ENCODE measurements at regions not wholly inside any gene's neighbourhood (a gene's known extent, or its start where the extent isn't known, plus 50 kb on each side); places are given as distances from the start of the nearest gene placed in this dataset.

DNA sequence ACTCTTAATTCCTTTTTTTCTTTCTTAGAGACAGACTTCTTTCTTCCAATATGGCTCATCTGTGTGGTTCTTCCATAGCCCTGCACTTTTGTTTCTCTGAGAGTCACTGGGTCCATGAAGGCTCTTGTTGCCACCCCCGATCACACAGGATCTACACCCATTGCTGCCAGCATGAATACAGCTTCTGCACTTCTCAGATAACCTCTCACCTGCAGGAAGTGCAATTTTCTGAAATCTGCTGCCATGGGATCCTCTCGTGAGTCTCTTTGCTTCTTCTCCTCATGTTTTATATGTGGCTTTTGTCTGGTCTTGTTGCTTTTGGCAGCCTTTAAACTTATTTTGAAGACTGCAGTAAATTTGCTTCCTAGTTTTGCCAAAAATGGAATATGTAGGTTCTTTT is 171.2 kb downstream of the TMEM167A start:
- Histone ChIP-seq H3K4me2 (ENCODE audit: low read length) (no peak overlapping the region), H3K27me3 (ENCODE audit: insufficient read depth, low read length) (no peaks in the 10 kb centered on the region), H3K27ac (ENCODE audit: low read depth, low read length) (no peak overlapping the region), H3K36me3 (ENCODE audit: control insufficient read depth in 1 of 2, insufficient read depth in 2 of 2, low read length in 2 of 2) (no peaks in the 10 kb centered on the region), H3K9me2 (ENCODE audit: insufficient read depth) (no peaks in the 10 kb centered on the region), H2AFZ (ENCODE audit: low read depth, low read length, poor library complexity, severe bottlenecking) (no peak overlapping the region), H4K20me1 (ENCODE audit: insufficient read depth) (no peaks in the 10 kb centered on the region), H3K79me2 (ENCODE audit: insufficient read depth, low read length) (no peaks in the 10 kb centered on the region), H3K4me3 (replicated peaks in 1 of 2; ENCODE audit: low read depth in 1 of 2, low read length in 2 of 2) (no peak overlapping the region), H3K9ac (ENCODE audit: low read length) (no peak overlapping the region), H3K4me1 (ENCODE audit: control insufficient read depth in 1 of 2, insufficient read depth in 2 of 2, low read length in 2 of 2) (no peaks in the 10 kb centered on the region), H3K9me3 (ENCODE audit: control insufficient read depth in 1 of 2, insufficient read depth in 1 of 2, low read depth in 1 of 2, low read length in 2 of 2) (peaks cover 0 to 12% of the 10 kb centered on the region in 2 experiments; a peak in 2 of 4 replicates)
- CTCF ChIA-PET = no interaction called here
- no TSS peak for BruUV-seq (replicated peaks)
- POLR2A ChIA-PET = no interaction called here
- RAD21 ChIA-PET (ENCODE audit: low non-redundant PET in 1 of 2, low total read pairs in 2 of 2, uncharacterized antibody in 2 of 2, unreplicated experiment in 2 of 2) = no interaction called here
- ATAC-seq = no peak
- TF ChIP-seq EGR1 (IDR thresholded peaks at IDR 0.05; ENCODE audit: low read depth) = no peak
- no peak for TF ChIP-seq POLR2A (IDR thresholded peaks at IDR 0.05; ENCODE audit: borderline replicate concordance, extremely low read depth, insufficient read depth, insufficient read length)
- TF ChIP-seq, protein P1, sequence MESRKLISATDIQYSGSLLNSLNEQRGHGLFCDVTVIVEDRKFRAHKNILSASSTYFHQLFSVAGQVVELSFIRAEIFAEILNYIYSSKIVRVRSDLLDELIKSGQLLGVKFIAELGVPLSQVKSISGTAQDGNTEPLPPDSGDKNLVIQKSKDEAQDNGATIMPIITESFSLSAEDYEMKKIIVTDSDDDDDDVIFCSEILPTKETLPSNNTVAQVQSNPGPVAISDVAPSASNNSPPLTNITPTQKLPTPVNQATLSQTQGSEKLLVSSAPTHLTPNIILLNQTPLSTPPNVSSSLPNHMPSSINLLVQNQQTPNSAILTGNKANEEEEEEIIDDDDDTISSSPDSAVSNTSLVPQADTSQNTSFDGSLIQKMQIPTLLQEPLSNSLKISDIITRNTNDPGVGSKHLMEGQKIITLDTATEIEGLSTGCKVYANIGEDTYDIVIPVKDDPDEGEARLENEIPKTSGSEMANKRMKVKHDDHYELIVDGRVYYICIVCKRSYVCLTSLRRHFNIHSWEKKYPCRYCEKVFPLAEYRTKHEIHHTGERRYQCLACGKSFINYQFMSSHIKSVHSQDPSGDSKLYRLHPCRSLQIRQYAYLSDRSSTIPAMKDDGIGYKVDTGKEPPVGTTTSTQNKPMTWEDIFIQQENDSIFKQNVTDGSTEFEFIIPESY (IDR thresholded peaks at IDR 0.05; ENCODE audit: extremely low read depth, insufficient replicate concordance, low read length) = no peak
- TF ChIP-seq, protein P2, sequence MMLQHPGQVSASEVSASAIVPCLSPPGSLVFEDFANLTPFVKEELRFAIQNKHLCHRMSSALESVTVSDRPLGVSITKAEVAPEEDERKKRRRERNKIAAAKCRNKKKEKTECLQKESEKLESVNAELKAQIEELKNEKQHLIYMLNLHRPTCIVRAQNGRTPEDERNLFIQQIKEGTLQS (IDR thresholded peaks at IDR 0.05) = no peak
- TF ChIP-seq, protein P3, sequence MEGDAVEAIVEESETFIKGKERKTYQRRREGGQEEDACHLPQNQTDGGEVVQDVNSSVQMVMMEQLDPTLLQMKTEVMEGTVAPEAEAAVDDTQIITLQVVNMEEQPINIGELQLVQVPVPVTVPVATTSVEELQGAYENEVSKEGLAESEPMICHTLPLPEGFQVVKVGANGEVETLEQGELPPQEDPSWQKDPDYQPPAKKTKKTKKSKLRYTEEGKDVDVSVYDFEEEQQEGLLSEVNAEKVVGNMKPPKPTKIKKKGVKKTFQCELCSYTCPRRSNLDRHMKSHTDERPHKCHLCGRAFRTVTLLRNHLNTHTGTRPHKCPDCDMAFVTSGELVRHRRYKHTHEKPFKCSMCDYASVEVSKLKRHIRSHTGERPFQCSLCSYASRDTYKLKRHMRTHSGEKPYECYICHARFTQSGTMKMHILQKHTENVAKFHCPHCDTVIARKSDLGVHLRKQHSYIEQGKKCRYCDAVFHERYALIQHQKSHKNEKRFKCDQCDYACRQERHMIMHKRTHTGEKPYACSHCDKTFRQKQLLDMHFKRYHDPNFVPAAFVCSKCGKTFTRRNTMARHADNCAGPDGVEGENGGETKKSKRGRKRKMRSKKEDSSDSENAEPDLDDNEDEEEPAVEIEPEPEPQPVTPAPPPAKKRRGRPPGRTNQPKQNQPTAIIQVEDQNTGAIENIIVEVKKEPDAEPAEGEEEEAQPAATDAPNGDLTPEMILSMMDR (IDR thresholded peaks at IDR 0.05 in 2 of 3, conservative IDR thresholded peaks at IDR 0.05 in 1 of 3; ENCODE audit: borderline replicate concordance in 1 of 3, insufficient read depth in 1 of 3, low read depth in 2 of 3, low read length in 2 of 3) = no peak
- no peak for TF ChIP-seq ZFX (IDR thresholded peaks at IDR 0.05)
- TF ChIP-seq SP1 (IDR thresholded peaks at IDR 0.05; ENCODE audit: low read depth) = no peak
- no peak for TF ChIP-seq TCF7L2 (IDR thresholded peaks at IDR 0.05; ENCODE audit: borderline replicate concordance, extremely low read depth, insufficient read depth, insufficient read length)
- TF ChIP-seq, protein P4, sequence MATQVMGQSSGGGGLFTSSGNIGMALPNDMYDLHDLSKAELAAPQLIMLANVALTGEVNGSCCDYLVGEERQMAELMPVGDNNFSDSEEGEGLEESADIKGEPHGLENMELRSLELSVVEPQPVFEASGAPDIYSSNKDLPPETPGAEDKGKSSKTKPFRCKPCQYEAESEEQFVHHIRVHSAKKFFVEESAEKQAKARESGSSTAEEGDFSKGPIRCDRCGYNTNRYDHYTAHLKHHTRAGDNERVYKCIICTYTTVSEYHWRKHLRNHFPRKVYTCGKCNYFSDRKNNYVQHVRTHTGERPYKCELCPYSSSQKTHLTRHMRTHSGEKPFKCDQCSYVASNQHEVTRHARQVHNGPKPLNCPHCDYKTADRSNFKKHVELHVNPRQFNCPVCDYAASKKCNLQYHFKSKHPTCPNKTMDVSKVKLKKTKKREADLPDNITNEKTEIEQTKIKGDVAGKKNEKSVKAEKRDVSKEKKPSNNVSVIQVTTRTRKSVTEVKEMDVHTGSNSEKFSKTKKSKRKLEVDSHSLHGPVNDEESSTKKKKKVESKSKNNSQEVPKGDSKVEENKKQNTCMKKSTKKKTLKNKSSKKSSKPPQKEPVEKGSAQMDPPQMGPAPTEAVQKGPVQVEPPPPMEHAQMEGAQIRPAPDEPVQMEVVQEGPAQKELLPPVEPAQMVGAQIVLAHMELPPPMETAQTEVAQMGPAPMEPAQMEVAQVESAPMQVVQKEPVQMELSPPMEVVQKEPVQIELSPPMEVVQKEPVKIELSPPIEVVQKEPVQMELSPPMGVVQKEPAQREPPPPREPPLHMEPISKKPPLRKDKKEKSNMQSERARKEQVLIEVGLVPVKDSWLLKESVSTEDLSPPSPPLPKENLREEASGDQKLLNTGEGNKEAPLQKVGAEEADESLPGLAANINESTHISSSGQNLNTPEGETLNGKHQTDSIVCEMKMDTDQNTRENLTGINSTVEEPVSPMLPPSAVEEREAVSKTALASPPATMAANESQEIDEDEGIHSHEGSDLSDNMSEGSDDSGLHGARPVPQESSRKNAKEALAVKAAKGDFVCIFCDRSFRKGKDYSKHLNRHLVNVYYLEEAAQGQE (IDR thresholded peaks at IDR 0.05; ENCODE audit: low read depth) = no peak
- TF ChIP-seq CEBPB (IDR thresholded peaks at IDR 0.05; ENCODE audit: low read depth) = no peak
- no peak for TF ChIP-seq SRF (IDR thresholded peaks at IDR 0.05; ENCODE audit: low read depth)
- TF ChIP-seq ELF1 (IDR thresholded peaks at IDR 0.05; ENCODE audit: borderline replicate concordance, low read depth) = no peak
- no peak for TF ChIP-seq JUND (IDR thresholded peaks at IDR 0.05)
- no peak for TF ChIP-seq SIN3A (IDR thresholded peaks at IDR 0.05; ENCODE audit: low read depth)
- TF ChIP-seq EZH2 (IDR thresholded peaks at IDR 0.05) = no peak
- TF ChIP-seq YY1 (IDR thresholded peaks at IDR 0.05; ENCODE audit: extremely low read depth, insufficient replicate concordance, low read depth, low read length) = no peak
- TF ChIP-seq POLR2AphosphoS5 (IDR thresholded peaks at IDR 0.05; ENCODE audit: low read depth, low read length) = no peak
- TF ChIP-seq RAD21 (IDR thresholded peaks at IDR 0.05; ENCODE audit: low read depth) = no peak
- no peak for TF ChIP-seq ZNF274 (IDR thresholded peaks at IDR 0.05; ENCODE audit: low read depth, low read length)
- intact Hi-C loops (cut with micrococcal nuclease) = loop anchor here (10.0 kb wide), 1 partner anchor 659 kb away; no protein-coding TSS in a partner anchor
- no peak for DNase-seq (ENCODE audit: low read depth, low spot score)
